GM21360 (cell line): ENCODE measurements at regions not wholly inside any gene's neighbourhood (a gene's known extent, or its start where the extent isn't known, plus 50 kb on each side); places are given as distances from the start of the nearest gene placed in this dataset.
"Not testable (repeated sequence)": the region's sequence is repeated elsewhere in the genome, so short reads cannot be mapped to it uniquely, and the experiment has no call there.

Source experiments
- ATAC-seq: cut with Tn5 transposase; IDR thresholded peaks from one replicate; pipeline ENCODE4 v1.9.1; 2021; ENCODE audit warnings: mild to moderate bottlenecking, moderate library complexity; ENCODE audit not compliant: unreplicated experiment

- ATAC-seq, result no peak
Measured at GRCh38 chr10:78597796-78598555, 470.8 kb upstream of the ZMIZ1 start.

GRCh38 chr10:78599122-78599853 lies 469.5 kb upstream of the ZMIZ1 start:
- no peak for ATAC-seq

GRCh38 chr10:78600121-78600665 lies 468.6 kb upstream of the ZMIZ1 start:
- ATAC-seq, result no peak

- ATAC-seq, result no peak
Measured at GRCh38 chr10:78600740-78601139, 468.0 kb upstream of the ZMIZ1 start.

- no peak for ATAC-seq
Measured at GRCh38 chr10:78602201-78602932, 466.4 kb upstream of the ZMIZ1 start.

- no peak for ATAC-seq
Measured at GRCh38 chr10:78604286-78604685, 464.5 kb upstream of the ZMIZ1 start.

GRCh38 chr10:78604721-78605120 lies 464.0 kb upstream of the ZMIZ1 start:
- no peak for ATAC-seq

GRCh38 chr10:78605800-78606350 lies 462.9 kb upstream of the ZMIZ1 start:
- no peak for ATAC-seq

- ATAC-seq, result not testable (repeated sequence)
Measured at GRCh38 chr10:78606766-78607165, 462.0 kb upstream of the ZMIZ1 start.

- ATAC-seq, result no peak
Measured at GRCh38 chr10:78609976-78610375, 458.8 kb upstream of the ZMIZ1 start.

GRCh38 chr10:78613132-78613531 lies 455.6 kb upstream of the ZMIZ1 start:
- ATAC-seq, result no peak

GRCh38 chr10:78614267-78614666 lies 454.5 kb upstream of the ZMIZ1 start:
- ATAC-seq, result no peak

GRCh38 chr10:78614744-78615143 lies 454.0 kb upstream of the ZMIZ1 start:
- no peak for ATAC-seq

- no peak for ATAC-seq
Measured at GRCh38 chr10:78616125-78616695, 452.6 kb upstream of the ZMIZ1 start.

GRCh38 chr10:78617115-78617514 lies 451.7 kb upstream of the ZMIZ1 start:
- ATAC-seq, result no peak

GRCh38 chr10:78617631-78618030 lies 451.1 kb upstream of the ZMIZ1 start:
- ATAC-seq, result no peak

- ATAC-seq, result no peak
Measured at GRCh38 chr10:78618050-78618449, 450.7 kb upstream of the ZMIZ1 start.

- ATAC-seq, result no peak
Measured at GRCh38 chr10:78619115-78619851, 449.5 kb upstream of the ZMIZ1 start.

GRCh38 chr10:78619896-78620295 lies 448.9 kb upstream of the ZMIZ1 start:
- no peak for ATAC-seq
